Large intestine (tissue), 3 donors: ENCODE measurements at regions not wholly inside any gene's neighbourhood (a gene's known extent, or its start where the extent isn't known, plus 50 kb on each side); places are given as distances from the start of the nearest gene placed in this dataset.

Experiments used
- DNase-seq, 2 donors: peaks; one replicate each; pipeline versions ENCODE4 v3.0.0 to v3.0.0-alpha.2; 2013
- H3K27ac ChIP-seq: one replicate; pipeline ENCODE4 v1.5.1; 2013; ENCODE audit warnings: low read length
- H3K27me3 ChIP-seq: 2 replicates; pipeline ENCODE4 v1.6.1; 2013; ENCODE audit warnings: low read length; ENCODE audit not compliant: control insufficient read depth, insufficient read depth
- H3K36me3 ChIP-seq: 2 replicates; pipeline ENCODE4 v1.6.1; 2013; ENCODE audit warnings: low read length; ENCODE audit not compliant: control insufficient read depth, insufficient read depth
- H3K4me1 ChIP-seq: one replicate; pipeline ENCODE4 v1.6.1; 2013; ENCODE audit warnings: low read length; ENCODE audit not compliant: control insufficient read depth, insufficient read depth
- H3K4me3 ChIP-seq: one replicate; pipeline ENCODE4 v1.5.1; 2013; ENCODE audit warnings: low read length
- H3K9me3 ChIP-seq: one replicate; pipeline ENCODE4 v1.6.1; 2013; ENCODE audit warnings: mild to moderate bottlenecking, low read depth, low read length, moderate library complexity; ENCODE audit not compliant: control insufficient read depth
- WGBS: methylation state at CpG from one replicate; pipeline ENCODE4 v1.1.5; 2013; ENCODE audit warnings: low lambda C conversion rate; ENCODE audit not compliant: insufficient coverage; 5-methylcytosine and 5-hydroxymethylcytosine counted together

- no peak for DNase-seq
- no peak overlapping the region for H3K27ac ChIP-seq
- no peak overlapping the region for H3K4me3 ChIP-seq
- WGBS: 92% methylated on average over 3 of the region's 4 CpGs
- no peaks in the 10 kb centered on the region for H3K36me3 ChIP-seq
- H3K4me1 ChIP-seq: no peaks in the 10 kb centered on the region
- no peaks in the 10 kb centered on the region for H3K9me3 ChIP-seq
- H3K27me3 ChIP-seq: no peaks in the 10 kb centered on the region
Observed at GRCh38 chr3:28951772-28952556, 328.9 kb upstream of the RBMS3 start.

DNA sequence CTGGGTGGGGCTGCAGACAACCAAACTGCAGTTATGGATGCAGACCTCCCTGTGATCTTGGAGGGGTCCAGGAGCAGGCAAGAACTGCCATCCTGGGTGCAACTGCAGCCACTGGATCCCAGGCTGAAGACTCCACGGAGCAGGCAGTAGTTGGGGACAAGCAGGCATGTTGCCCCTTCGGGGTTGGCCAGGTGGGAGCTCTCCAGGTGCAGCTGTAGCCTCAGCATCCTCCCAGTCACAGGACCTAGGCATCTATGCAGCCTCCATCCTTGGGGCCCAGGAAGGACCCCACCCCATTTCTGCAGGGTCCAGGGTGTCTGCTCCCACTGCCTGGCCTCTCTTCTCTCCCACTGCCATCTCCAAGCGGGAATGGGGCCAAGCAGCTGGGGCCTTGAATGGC lies 322.2 kb upstream of the RBMS3 start:
- Histone ChIP-seq H3K27ac (no peak overlapping the region), H3K9me3 (peaks cover 7% of the 10 kb centered on the region), H3K27me3 (no peaks in the 10 kb centered on the region), H3K4me1 (no peaks in the 10 kb centered on the region), H3K36me3 (no peaks in the 10 kb centered on the region), H3K4me3 (no peak overlapping the region)
- no CpG with 5 or more reads among the region's 3 CpGs for WGBS
- no peak for DNase-seq

GRCh38 chr3:28971156-28971555 lies 309.7 kb upstream of the RBMS3 start:
- no peak for DNase-seq
- Histone ChIP-seq H3K27me3 (no peaks in the 10 kb centered on the region), H3K9me3 (peaks cover 6% of the 10 kb centered on the region), H3K4me1 (no peaks in the 10 kb centered on the region), H3K36me3 (no peaks in the 10 kb centered on the region), H3K27ac (no peak overlapping the region), H3K4me3 (no peak overlapping the region)
- 100% methylated on average over 2 of the region's 3 CpGs for WGBS

DNA sequence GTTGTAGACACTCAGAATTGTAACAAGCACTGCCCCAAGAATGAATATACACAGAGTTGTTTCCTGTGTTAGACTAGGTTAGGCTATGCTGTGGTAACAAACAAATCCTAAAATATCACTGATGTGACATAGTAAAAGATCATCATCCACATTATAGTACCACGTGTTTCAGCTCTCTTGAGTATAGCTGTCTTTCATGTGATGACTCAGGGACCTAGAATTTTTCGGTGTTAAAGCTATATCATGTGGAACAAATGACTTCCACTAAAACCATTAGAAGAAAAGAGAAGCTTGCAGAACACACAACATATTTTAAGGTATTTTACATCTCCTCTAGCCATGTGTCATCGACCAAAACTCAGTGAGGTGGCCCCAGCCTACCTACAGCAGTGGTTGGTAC lies 307.9 kb upstream of the RBMS3 start:
- no peaks in the 10 kb centered on the region for H3K36me3 ChIP-seq
- H3K4me1 ChIP-seq: no peaks in the 10 kb centered on the region
- 100% methylated on average over 1 of the region's 3 CpGs for WGBS
- H3K4me3 ChIP-seq: no peak overlapping the region
- no peaks in the 10 kb centered on the region for H3K27me3 ChIP-seq
- no peak for DNase-seq
- H3K27ac ChIP-seq: no peak overlapping the region
- H3K9me3 ChIP-seq: peaks cover 6% of the 10 kb centered on the region

DNA sequence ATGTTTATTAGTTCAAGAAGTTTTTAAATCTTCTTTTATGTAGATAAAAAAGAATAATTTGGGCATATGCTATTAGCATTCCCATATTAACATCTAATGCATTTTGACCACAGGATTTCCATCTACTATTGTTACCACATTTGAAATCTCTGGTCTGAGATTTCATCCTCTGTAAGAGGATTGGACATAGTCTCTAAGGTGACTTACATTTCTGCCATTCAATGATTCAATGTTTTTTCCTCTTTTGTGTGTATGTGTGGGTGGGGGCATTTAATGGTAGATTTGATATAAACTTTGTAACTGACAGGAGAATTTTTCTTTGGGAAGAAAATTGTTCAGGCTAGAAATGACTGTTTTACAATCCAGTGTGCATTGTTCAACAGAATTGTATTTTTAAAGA lies 307.3 kb upstream of the RBMS3 start:
- H3K27me3 ChIP-seq: no peaks in the 10 kb centered on the region
- DNase-seq: no peak
- H3K27ac ChIP-seq: no peak overlapping the region

GRCh38 chr3:28978092-28978491 lies 302.8 kb upstream of the RBMS3 start:
- Histone ChIP-seq H3K9me3 (no peaks in the 10 kb centered on the region), H3K36me3 (no peaks in the 10 kb centered on the region), H3K4me1 (no peaks in the 10 kb centered on the region), H3K27ac (no peak overlapping the region), H3K27me3 (no peaks in the 10 kb centered on the region), H3K4me3 (no peak overlapping the region)
- no peak for DNase-seq
- WGBS: 100% methylated on average over 1 of the region's 3 CpGs

More for the DNA sequence above, 307.3 kb upstream of the RBMS3 start:
- H3K9me3 ChIP-seq: peaks cover 6% of the 10 kb centered on the region
- no peaks in the 10 kb centered on the region for H3K4me1 ChIP-seq
- H3K4me3 ChIP-seq: no peak overlapping the region
- H3K36me3 ChIP-seq: no peaks in the 10 kb centered on the region

- no peaks in the 10 kb centered on the region for H3K4me1 ChIP-seq
- H3K27ac ChIP-seq: no peak overlapping the region
- H3K4me3 ChIP-seq: no peak overlapping the region
- no peak for DNase-seq
- no peaks in the 10 kb centered on the region for H3K9me3 ChIP-seq
- H3K36me3 ChIP-seq: no peaks in the 10 kb centered on the region
- WGBS: no CpG with 5 or more reads among the region's 1 CpG
- H3K27me3 ChIP-seq: no peaks in the 10 kb centered on the region
Observed at GRCh38 chr3:28980131-28980530, 300.7 kb upstream of the RBMS3 start.

DNA sequence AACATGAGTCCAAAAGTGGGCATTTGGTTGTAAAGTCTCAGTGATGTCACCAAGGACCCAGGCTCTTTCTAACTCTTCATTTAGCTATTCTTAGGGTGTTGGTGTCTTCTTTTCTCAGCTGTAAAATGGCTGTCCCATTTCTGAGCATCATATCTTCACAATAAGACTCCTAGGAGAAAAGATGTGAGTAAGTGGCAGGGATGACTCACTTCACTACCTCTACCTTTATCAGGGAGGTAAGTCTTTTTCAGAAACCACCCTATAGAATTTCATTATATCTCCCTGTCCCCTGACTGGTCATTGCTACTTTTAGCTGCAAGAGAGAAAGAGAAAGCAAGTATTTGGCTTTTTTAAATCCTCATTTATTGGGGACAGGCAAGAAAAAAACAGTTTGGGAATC lies 300.2 kb upstream of the RBMS3 start:
- Histone ChIP-seq H3K27ac (no peak overlapping the region), H3K36me3 (no peaks in the 10 kb centered on the region), H3K4me1 (no peaks in the 10 kb centered on the region), H3K27me3 (no peaks in the 10 kb centered on the region), H3K9me3 (no peaks in the 10 kb centered on the region), H3K4me3 (no peak overlapping the region)
- no peak for DNase-seq

GRCh38 chr3:28982906-28983305 lies 298.0 kb upstream of the RBMS3 start:
- no CpG with 5 or more reads among the region's 2 CpGs for WGBS
- no peak for DNase-seq
- H3K4me3 ChIP-seq: no peak overlapping the region
- H3K9me3 ChIP-seq: no peaks in the 10 kb centered on the region
- H3K4me1 ChIP-seq: no peaks in the 10 kb centered on the region
- no peak overlapping the region for H3K27ac ChIP-seq
- H3K36me3 ChIP-seq: no peaks in the 10 kb centered on the region
- H3K27me3 ChIP-seq: no peaks in the 10 kb centered on the region

DNA sequence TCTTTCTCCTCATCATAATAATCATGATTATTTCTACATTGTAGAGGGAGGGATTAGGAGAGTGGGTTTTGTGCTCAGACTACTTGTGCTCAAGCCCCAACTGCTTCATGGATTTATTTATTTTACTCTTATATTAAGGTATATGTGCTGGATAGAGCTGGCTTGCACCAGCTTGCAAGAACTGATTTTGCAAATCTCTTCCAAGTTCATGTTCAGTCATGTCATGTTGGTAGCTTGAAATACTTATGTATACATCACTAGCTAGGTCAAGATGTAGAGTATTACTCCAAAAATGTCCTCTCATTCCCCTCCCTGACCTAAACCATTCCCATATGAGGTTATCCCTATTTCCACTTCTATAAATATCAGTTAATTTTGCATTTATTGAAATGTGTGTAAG lies 293.9 kb upstream of the RBMS3 start:
- no peak overlapping the region for H3K27ac ChIP-seq
- no peak for DNase-seq
- H3K4me1 ChIP-seq: no peaks in the 10 kb centered on the region
- no peaks in the 10 kb centered on the region for H3K27me3 ChIP-seq
- H3K4me3 ChIP-seq: no peak overlapping the region
- H3K9me3 ChIP-seq: no peaks in the 10 kb centered on the region
- no peaks in the 10 kb centered on the region for H3K36me3 ChIP-seq

GRCh38 chr3:28989646-28990089 lies 291.2 kb upstream of the RBMS3 start:
- H3K4me1 ChIP-seq: no peaks in the 10 kb centered on the region
- H3K27ac ChIP-seq: no peak overlapping the region
- no peaks in the 10 kb centered on the region for H3K9me3 ChIP-seq
- WGBS: 40% methylated on average over 1 of the region's 2 CpGs
- H3K4me3 ChIP-seq: no peak overlapping the region
- H3K36me3 ChIP-seq: no peaks in the 10 kb centered on the region
- DNase-seq: no peak
- H3K27me3 ChIP-seq: no peaks in the 10 kb centered on the region
